GM12891 (cell line): ENCODE measurements at regions not wholly inside any gene's neighbourhood (a gene's known extent, or its start where the extent isn't known, plus 50 kb on each side); places are given as distances from the start of the nearest gene placed in this dataset.

Source experiments
- POLR2A ChIP-seq: IDR thresholded peaks from 2 replicates; pipeline ENCODE4 v1.6.1; 2011; ENCODE audit warnings: low read depth, low read length, control low read depth
- POLR2AphosphoS5 ChIP-seq: IDR thresholded peaks from 2 replicates; pipeline ENCODE4 v1.6.1; 2011; ENCODE audit warnings: low read depth, low read length, control low read depth
- SPI1 ChIP-seq: IDR thresholded peaks from 2 replicates; pipeline ENCODE4 v1.6.1; 2011; ENCODE audit warnings: low read depth, low read length, control low read depth
- TAF1 ChIP-seq: IDR thresholded peaks from 2 replicates; pipeline ENCODE4 v1.6.1; 2011; ENCODE audit warnings: low read depth, low read length, control low read depth

- TF ChIP-seq TAF1 (no peak), POLR2A (no peak), POLR2AphosphoS5 (no peak), SPI1 (no peak)
Measured at GRCh38 chr7:16354573-16354972, 66.8 kb downstream of the CRPPA start.
